GM19467 (cell line): ENCODE measurements at regions not wholly inside any gene's neighbourhood (a gene's known extent, or its start where the extent isn't known, plus 50 kb on each side); places are given as distances from the start of the nearest gene placed in this dataset.
"Not testable (repeated sequence)": the region's sequence is repeated elsewhere in the genome, so short reads cannot be mapped to it uniquely, and the experiment has no call there.

Experiments used
- ATAC-seq: cut with Tn5 transposase; IDR thresholded peaks from one replicate; pipeline ENCODE4 v1.9.1; 2021; ENCODE audit warnings: mild to moderate bottlenecking, moderate library complexity; ENCODE audit not compliant: unreplicated experiment

- no peak for ATAC-seq
Observed at GRCh38 chr6:11410539-11411307, 126.8 kb upstream of the TMEM170B start.

- ATAC-seq: no peak
Observed at GRCh38 chr6:11409371-11409770, 128.2 kb upstream of the TMEM170B start.

- no peak for ATAC-seq
Observed at GRCh38 chr6:11407414-11407813, 130.1 kb upstream of the TMEM170B start.

- no peak for ATAC-seq
Observed at GRCh38 chr6:11404838-11405237, 132.7 kb upstream of the TMEM170B start.

GRCh38 chr6:11404081-11404480 is 133.5 kb upstream of the TMEM170B start:
- ATAC-seq: peak; percentile 67

GRCh38 chr6:11403035-11403601 is 134.4 kb upstream of the TMEM170B start:
- peak; percentile 43 for ATAC-seq

- ATAC-seq: not testable (repeated sequence)
Observed at GRCh38 chr6:11402581-11402980, 135.0 kb upstream of the TMEM170B start.

- not testable (repeated sequence) for ATAC-seq
Observed at GRCh38 chr6:11401954-11402353, 135.6 kb upstream of the TMEM170B start.

GRCh38 chr6:11398451-11399326 is 138.9 kb upstream of the TMEM170B start:
- ATAC-seq: no peak

- ATAC-seq: no peak
Observed at GRCh38 chr6:11397622-11398450, 139.7 kb upstream of the TMEM170B start.

- ATAC-seq: no peak
Observed at GRCh38 chr6:11396860-11397259, 140.7 kb upstream of the TMEM170B start.

- no peak for ATAC-seq
Observed at GRCh38 chr6:11393713-11394627, 143.6 kb upstream of the TMEM170B start.

GRCh38 chr6:11392778-11393507 is 144.6 kb upstream of the TMEM170B start:
- ATAC-seq: no peak

GRCh38 chr6:11391934-11392777 is 145.4 kb upstream of the TMEM170B start:
- ATAC-seq: no peak

- ATAC-seq: no peak
Observed at GRCh38 chr6:11389977-11390376, 147.6 kb upstream of the TMEM170B start.

- no peak for ATAC-seq
Observed at GRCh38 chr6:11388983-11389944, 148.3 kb upstream of the TMEM170B start.
